ENCODE measurements at regions not wholly inside any gene's neighbourhood (a gene's known extent, or its start where the extent isn't known, plus 50 kb on each side); places are given as distances from the start of the nearest gene placed in this dataset.

- intact Hi-C loops (cut with DNase I) = no loop called here
- H3K36me3 ChIP-seq (ENCODE audit: control insufficient read depth in 2 of 3, insufficient read depth in 3 of 3, low read length in 3 of 3) = no peaks in the 10 kb centered on the region
Measured at GRCh38 chr4:130479674-130480073, 1383.7 kb downstream of the C4orf33 start.

GRCh38 chr4:130484826-130485225 is 1388.9 kb downstream of the C4orf33 start:
- Histone ChIP-seq H3K9ac (ENCODE audit: low read length in 3 of 3) (no peak overlapping the region), H3K36me3 (ENCODE audit: control insufficient read depth in 2 of 3, insufficient read depth in 3 of 3, low read length in 3 of 3) (no peaks in the 10 kb centered on the region), H3K9me3 (ENCODE audit: control insufficient read depth in 2 of 3, insufficient read depth in 1 of 3, low read length in 3 of 3) (no peaks in the 10 kb centered on the region), H3K4me3 (ENCODE audit: low read length in 3 of 3) (no peak overlapping the region), H3K4me1 (ENCODE audit: control insufficient read depth in 2 of 3, insufficient read depth in 2 of 3, low read depth in 1 of 3, low read length in 3 of 3) (no peaks in the 10 kb centered on the region), H3K27me3 (ENCODE audit: control insufficient read depth, insufficient read depth, low read length) (no peaks in the 10 kb centered on the region), H3K27ac (ENCODE audit: low read depth in 2 of 2, low read length in 2 of 2) (no peak overlapping the region)
- FAIRE-seq (no peak), DNase-seq (no peak)
- intact Hi-C loops (cut with DNase I) = no loop called here
- no peak for TF ChIP-seq CTCF (IDR thresholded peaks at IDR 0.05; ENCODE audit: borderline replicate concordance, extremely low read depth, insufficient read depth)

More at GRCh38 chr4:130479674-130480073, 1383.7 kb downstream of the C4orf33 start:
- no peak for TF ChIP-seq CTCF (IDR thresholded peaks at IDR 0.05; ENCODE audit: borderline replicate concordance, extremely low read depth, insufficient read depth)
- no peak overlapping the region for H3K9ac ChIP-seq (ENCODE audit: low read length in 3 of 3)
- H3K4me3 ChIP-seq (ENCODE audit: low read length in 3 of 3) = no peak overlapping the region
- DNase-seq (no peak), FAIRE-seq (peak; percentile 29)
- H3K27ac ChIP-seq (ENCODE audit: low read depth in 2 of 2, low read length in 2 of 2) = no peak overlapping the region
- H3K9me3 ChIP-seq (ENCODE audit: control insufficient read depth in 2 of 3, insufficient read depth in 1 of 3, low read length in 3 of 3) = no peaks in the 10 kb centered on the region
- H3K4me1 ChIP-seq (ENCODE audit: control insufficient read depth in 2 of 3, insufficient read depth in 2 of 3, low read depth in 1 of 3, low read length in 3 of 3) = no peaks in the 10 kb centered on the region
- H3K27me3 ChIP-seq (ENCODE audit: control insufficient read depth, insufficient read depth, low read length) = no peaks in the 10 kb centered on the region

- FAIRE-seq (no peak), DNase-seq (no peak)
- no peaks in the 10 kb centered on the region for H3K9me3 ChIP-seq (ENCODE audit: control insufficient read depth in 2 of 3, insufficient read depth in 1 of 3, low read length in 3 of 3)
- H3K4me3 ChIP-seq (ENCODE audit: low read length in 3 of 3) = no peak overlapping the region
- no peaks in the 10 kb centered on the region for H3K36me3 ChIP-seq (ENCODE audit: control insufficient read depth in 2 of 3, insufficient read depth in 3 of 3, low read length in 3 of 3)
- no peaks in the 10 kb centered on the region for H3K27me3 ChIP-seq (ENCODE audit: control insufficient read depth, insufficient read depth, low read length)
- no peak overlapping the region for H3K9ac ChIP-seq (ENCODE audit: low read length in 3 of 3)
- intact Hi-C loops (cut with DNase I) = no loop called here
- no peak overlapping the region for H3K27ac ChIP-seq (ENCODE audit: low read depth in 2 of 2, low read length in 2 of 2)
- no peak for TF ChIP-seq CTCF (IDR thresholded peaks at IDR 0.05; ENCODE audit: borderline replicate concordance, extremely low read depth, insufficient read depth)
- no peaks in the 10 kb centered on the region for H3K4me1 ChIP-seq (ENCODE audit: control insufficient read depth in 2 of 3, insufficient read depth in 2 of 3, low read depth in 1 of 3, low read length in 3 of 3)
Measured at GRCh38 chr4:130485371-130485770, 1389.4 kb downstream of the C4orf33 start.

GRCh38 chr4:130486186-130486585 is 1390.2 kb downstream of the C4orf33 start:
- Histone ChIP-seq H3K36me3 (ENCODE audit: control insufficient read depth in 2 of 3, insufficient read depth in 3 of 3, low read length in 3 of 3) (no peaks in the 10 kb centered on the region), H3K9ac (ENCODE audit: low read length in 3 of 3) (no peak overlapping the region), H3K27me3 (ENCODE audit: control insufficient read depth, insufficient read depth, low read length) (no peaks in the 10 kb centered on the region), H3K27ac (ENCODE audit: low read depth in 2 of 2, low read length in 2 of 2) (no peak overlapping the region), H3K4me3 (ENCODE audit: low read length in 3 of 3) (no peak overlapping the region), H3K9me3 (ENCODE audit: control insufficient read depth in 2 of 3, insufficient read depth in 1 of 3, low read length in 3 of 3) (no peaks in the 10 kb centered on the region), H3K4me1 (ENCODE audit: control insufficient read depth in 2 of 3, insufficient read depth in 2 of 3, low read depth in 1 of 3, low read length in 3 of 3) (no peaks in the 10 kb centered on the region)
- intact Hi-C loops (cut with DNase I) = no loop called here
- DNase-seq = peak in 1 of 5 donors; percentile 5
- no peak for FAIRE-seq
- no peak for TF ChIP-seq CTCF (IDR thresholded peaks at IDR 0.05; ENCODE audit: borderline replicate concordance, extremely low read depth, insufficient read depth)

Data from kidney (tissue), 13 donors.